ENCODE measurements at regions not wholly inside any gene's neighbourhood (a gene's known extent, or its start where the extent isn't known, plus 50 kb on each side); places are given as distances from the start of the nearest gene placed in this dataset.
"Not testable (repeated sequence)": the region's sequence is repeated elsewhere in the genome, so short reads cannot be mapped to it uniquely, and the experiment has no call there.

- no peak for ATAC-seq
These were observed 76.8 kb upstream of the NANOS1 start for GRCh38 chr10:118952493-118953295.

GRCh38 chr10:118953598-118954393 lies 75.7 kb upstream of the NANOS1 start:
- no peak for ATAC-seq

- ATAC-seq = no peak
These were observed 74.0 kb upstream of the NANOS1 start for GRCh38 chr10:118955531-118955930.

GRCh38 chr10:118955951-118956801 lies 73.3 kb upstream of the NANOS1 start:
- ATAC-seq = no peak

- no peak for ATAC-seq
These were observed 72.6 kb upstream of the NANOS1 start for GRCh38 chr10:118956802-118957442.

GRCh38 chr10:118957443-118957825 lies 72.1 kb upstream of the NANOS1 start:
- no peak for ATAC-seq

- ATAC-seq = no peak
These were observed 71.5 kb upstream of the NANOS1 start for GRCh38 chr10:118957966-118958365.

- ATAC-seq = no peak
These were observed 71.0 kb upstream of the NANOS1 start for GRCh38 chr10:118958559-118958958.

GRCh38 chr10:118958984-118959925 lies 70.3 kb upstream of the NANOS1 start:
- peak; percentile 92 for ATAC-seq

GRCh38 chr10:118960157-118961090 lies 69.1 kb upstream of the NANOS1 start:
- peak; percentile 82 for ATAC-seq

- no peak for ATAC-seq
These were observed 68.1 kb upstream of the NANOS1 start for GRCh38 chr10:118961436-118961835.

- ATAC-seq = not testable (repeated sequence)
These were observed 67.1 kb upstream of the NANOS1 start for GRCh38 chr10:118962331-118962868.

GRCh38 chr10:118963341-118963740 lies 66.2 kb upstream of the NANOS1 start:
- no peak for ATAC-seq

GRCh38 chr10:118963933-118964332 lies 65.6 kb upstream of the NANOS1 start:
- ATAC-seq = no peak

GRCh38 chr10:118964476-118964875 lies 65.0 kb upstream of the NANOS1 start:
- not testable (repeated sequence) for ATAC-seq

GRCh38 chr10:118965096-118965495 lies 64.4 kb upstream of the NANOS1 start:
- ATAC-seq = no peak

- ATAC-seq = no peak
These were observed 63.9 kb upstream of the NANOS1 start for GRCh38 chr10:118965645-118966044.

- no peak for ATAC-seq
These were observed 63.3 kb upstream of the NANOS1 start for GRCh38 chr10:118966076-118966849.

GRCh38 chr10:118966850-118967125 lies 62.7 kb upstream of the NANOS1 start:
- ATAC-seq = no peak

Measured in esophagus mucosa (tissue), 1 donor.